ENCODE measurements at regions not wholly inside any gene's neighbourhood (a gene's known extent, or its start where the extent isn't known, plus 50 kb on each side); places are given as distances from the start of the nearest gene placed in this dataset.

DNA sequence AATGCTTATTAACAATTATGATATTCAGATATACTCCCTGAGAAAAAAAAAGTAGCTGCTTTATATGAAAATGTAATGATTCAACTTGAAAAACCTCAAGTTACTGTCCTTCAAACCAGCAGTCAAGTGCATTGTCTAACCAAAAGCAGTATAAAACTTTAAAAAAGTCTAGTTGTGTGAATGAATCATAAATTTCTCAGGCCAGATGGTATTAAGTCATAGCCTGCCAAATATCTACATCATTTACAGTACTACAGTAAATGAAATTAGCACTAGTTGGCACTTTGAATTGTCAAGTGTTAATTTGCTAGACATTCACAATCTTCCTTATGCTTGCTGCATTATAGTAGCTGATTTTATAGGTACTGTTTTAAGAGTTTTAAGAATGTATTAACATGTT lies 85.9 kb downstream of the CBLN2 start:
- TF ChIP-seq POLR2A (IDR thresholded peaks at IDR 0.05) (no peak), POLR2AphosphoS5 (IDR thresholded peaks at IDR 0.05) (no peak), EP300 (IDR thresholded peaks at IDR 0.05) (no peak)
- TF ChIP-seq, protein P1, sequence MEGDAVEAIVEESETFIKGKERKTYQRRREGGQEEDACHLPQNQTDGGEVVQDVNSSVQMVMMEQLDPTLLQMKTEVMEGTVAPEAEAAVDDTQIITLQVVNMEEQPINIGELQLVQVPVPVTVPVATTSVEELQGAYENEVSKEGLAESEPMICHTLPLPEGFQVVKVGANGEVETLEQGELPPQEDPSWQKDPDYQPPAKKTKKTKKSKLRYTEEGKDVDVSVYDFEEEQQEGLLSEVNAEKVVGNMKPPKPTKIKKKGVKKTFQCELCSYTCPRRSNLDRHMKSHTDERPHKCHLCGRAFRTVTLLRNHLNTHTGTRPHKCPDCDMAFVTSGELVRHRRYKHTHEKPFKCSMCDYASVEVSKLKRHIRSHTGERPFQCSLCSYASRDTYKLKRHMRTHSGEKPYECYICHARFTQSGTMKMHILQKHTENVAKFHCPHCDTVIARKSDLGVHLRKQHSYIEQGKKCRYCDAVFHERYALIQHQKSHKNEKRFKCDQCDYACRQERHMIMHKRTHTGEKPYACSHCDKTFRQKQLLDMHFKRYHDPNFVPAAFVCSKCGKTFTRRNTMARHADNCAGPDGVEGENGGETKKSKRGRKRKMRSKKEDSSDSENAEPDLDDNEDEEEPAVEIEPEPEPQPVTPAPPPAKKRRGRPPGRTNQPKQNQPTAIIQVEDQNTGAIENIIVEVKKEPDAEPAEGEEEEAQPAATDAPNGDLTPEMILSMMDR (IDR thresholded peaks at IDR 0.05) = no peak
